ENCODE measurements at regions not wholly inside any gene's neighbourhood (a gene's known extent, or its start where the extent isn't known, plus 50 kb on each side); places are given as distances from the start of the nearest gene placed in this dataset.
A peak's percentile ranks its signal among the peaks of the same experiment; 100 is the strongest.

GRCh38 chr3:27945229-27945628, 223.1 kb upstream of the EOMES start:
- DNase-seq = no peak

GRCh38 chr3:27960133-27960532, 238.0 kb upstream of the EOMES start:
- DNase-seq = no peak

DNA sequence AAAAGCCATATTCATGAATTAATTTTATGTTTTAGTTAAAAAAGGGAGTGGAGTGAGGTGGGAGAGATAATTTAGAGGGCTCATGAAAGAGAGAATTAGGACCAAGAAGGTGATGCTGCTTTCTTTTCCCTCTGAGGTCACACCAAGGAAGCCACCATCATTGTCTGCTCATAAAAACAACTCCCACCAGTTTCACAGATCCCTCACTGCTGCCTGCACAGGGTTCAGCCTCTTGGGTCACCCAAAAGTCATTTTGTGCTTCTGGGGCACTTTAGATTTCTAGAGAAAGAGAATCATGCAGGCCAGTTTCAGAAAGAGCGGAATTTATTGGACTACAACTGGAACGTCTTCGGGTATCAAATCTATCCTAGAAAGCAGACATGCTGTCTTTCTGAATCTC, 241.4 kb upstream of the EOMES start:
- DNase-seq = no peak

GRCh38 chr3:27971600-27971999, 249.5 kb upstream of the EOMES start:
- no peak for DNase-seq

DNA sequence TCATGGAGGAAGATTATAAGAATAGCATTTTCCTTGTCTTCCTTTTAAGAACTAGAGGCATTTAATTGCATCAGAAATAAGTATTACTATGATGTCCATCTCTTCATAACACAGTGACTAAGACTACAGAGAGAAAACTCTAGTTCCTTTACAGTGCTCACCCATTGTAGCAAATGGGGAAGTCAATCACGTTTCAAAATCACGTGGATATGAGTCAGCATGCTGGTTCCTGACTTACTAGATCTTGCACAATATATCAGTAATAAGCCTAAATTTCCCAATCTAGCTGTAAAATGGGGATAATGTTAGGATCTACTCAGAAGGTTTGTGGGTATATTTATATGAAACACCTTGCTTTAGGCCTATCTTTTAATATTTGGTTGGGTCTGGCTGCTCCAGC, 254.8 kb upstream of the EOMES start:
- DNase-seq = peak; percentile 44

DNA sequence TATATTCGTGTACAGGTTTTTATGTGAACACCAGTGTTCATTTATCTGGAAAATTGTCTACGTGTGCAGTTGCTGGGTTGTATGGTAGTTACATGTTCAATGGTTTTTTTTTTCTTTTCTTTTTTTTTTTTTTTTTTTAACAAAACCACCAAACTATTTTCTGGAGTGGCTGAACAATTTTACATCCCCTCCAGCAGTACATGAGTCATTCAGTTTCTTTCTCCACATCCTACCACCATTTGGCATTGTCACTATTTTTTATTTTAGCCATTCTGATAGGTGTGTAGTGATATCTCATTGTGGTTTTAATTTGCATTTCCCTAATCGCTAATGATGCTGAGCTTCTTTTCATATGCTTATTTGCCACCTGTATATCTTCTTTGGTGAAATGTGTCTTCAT, 256.3 kb upstream of the EOMES start:
- no peak for DNase-seq

DNA sequence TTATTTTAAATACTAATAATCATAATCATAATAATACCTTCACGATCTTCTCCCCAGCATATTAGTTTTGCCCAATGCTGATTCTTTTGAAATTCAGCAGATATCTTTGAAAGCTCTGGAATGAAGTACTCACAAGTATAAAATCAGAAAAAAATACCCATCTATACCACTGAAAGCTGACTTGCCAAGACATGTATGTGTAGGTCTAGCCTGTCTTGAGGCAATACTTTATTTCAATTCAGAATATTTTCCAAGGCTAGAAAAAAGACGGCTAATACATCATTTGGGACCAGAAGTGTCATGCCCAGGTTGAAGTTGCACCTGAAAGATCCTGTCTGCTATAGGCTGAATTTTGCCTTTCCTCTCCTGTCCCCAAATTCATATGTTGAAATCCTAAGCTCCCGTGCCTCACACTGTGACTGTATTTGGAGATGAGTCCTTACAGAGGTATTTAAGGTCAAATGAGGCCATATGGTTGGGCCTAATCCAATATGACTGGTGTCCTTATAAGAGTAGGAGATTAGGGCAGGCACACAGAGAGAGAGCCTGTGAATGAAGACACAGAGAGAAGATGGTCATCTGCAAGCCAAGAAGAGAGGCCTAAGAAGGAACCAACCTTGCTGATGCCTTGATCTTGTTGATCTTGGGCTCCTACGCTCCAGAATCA, 255.9 kb upstream of the CMC1 start:
- DNase-seq = no peak

- DNase-seq = no peak
Measured at GRCh38 chr3:27986234-27986879, 255.1 kb upstream of the CMC1 start.

DNA sequence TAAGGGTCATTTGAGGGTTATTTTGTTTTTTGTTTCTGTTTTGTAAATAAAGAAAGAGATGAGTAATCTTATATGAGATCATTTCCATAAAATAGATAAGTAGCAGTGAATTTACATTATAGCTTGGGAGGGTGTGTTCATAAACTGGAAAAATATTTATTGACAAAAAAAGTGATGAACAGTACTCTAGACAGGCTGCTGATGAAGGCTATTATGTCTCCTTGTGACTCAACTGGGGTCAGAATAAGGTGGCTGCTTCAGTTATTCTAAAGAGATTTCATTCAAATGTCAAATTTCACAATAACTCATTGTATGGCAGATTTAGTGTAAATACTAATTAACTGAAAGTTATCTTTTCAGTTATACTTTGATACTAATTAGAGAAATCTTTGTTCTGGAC, 251.1 kb upstream of the CMC1 start:
- DNase-seq = no peak

- no peak for DNase-seq
Measured at GRCh38 chr3:27990837-27991236, 250.6 kb upstream of the CMC1 start.

- DNase-seq = no peak
Measured at GRCh38 chr3:27993051-27993450, 248.4 kb upstream of the CMC1 start.

GRCh38 chr3:28000608-28001007, 240.8 kb upstream of the CMC1 start:
- DNase-seq = no peak

GRCh38 chr3:28008235-28008634, 233.2 kb upstream of the CMC1 start:
- DNase-seq = no peak

GRCh38 chr3:28012830-28013229, 228.6 kb upstream of the CMC1 start:
- DNase-seq = no peak

GRCh38 chr3:28013864-28014473, 227.4 kb upstream of the CMC1 start:
- DNase-seq = no peak

- DNase-seq = no peak
Measured at GRCh38 chr3:28018925-28019718, 222.3 kb upstream of the CMC1 start.

- no peak for DNase-seq
Measured at GRCh38 chr3:28019740-28020139, 221.7 kb upstream of the CMC1 start.

DNA sequence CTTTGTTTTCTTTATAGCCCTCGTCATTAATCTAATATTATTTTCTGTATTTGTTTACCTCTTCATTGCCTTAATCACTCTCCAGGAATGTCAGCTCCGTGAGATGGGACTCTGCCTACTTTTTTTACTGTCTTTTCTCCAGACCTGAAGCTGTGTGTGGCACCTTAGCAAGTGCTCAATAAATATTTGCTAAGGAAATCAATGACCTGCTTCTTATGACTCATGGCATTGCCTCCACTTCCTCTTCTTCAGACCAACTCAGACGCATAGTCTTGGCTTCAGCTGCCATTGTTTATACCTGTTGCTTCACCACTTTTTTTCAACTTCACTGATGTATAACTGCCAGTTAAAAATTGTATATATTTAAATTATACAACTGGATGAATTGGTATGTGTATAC, 218.5 kb upstream of the CMC1 start:
- no peak for DNase-seq

- DNase-seq = no peak
Measured at GRCh38 chr3:28028554-28028953, 212.9 kb upstream of the CMC1 start.

DNA sequence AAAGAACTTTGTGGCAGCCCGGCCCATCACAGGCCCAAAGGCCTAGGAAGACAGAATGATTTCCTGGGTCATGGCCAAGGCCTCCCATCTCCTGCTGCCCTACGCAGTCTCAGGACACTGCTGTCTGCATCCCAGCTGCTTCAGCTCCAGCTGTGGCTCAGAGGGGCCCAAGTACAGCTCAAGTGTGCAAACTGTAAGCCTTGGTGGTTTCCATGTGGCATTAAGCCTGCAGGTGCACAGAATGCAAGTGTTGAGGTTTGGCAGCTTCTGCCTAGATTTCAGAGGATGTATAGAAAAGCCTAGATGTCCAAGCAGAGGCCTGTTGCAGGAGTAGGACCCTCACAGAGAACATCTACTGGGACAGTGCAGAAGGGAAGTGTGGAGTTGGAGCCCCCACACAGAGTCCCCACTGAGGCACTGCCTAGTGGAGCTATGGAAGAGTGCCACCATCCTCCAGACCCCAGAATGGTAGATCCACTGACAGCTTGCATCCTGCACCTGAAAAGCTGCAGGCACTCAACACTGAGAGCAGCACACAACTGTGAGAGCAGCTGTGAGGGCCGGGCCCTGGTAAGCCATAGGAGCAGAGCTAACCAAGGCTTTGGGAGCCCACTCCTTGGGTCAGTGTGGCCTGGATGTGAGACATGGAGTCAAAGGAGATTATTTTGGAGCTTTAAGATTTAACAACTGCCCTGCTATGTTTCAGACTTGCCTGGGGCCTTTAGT, 208.2 kb upstream of the CMC1 start:
- DNase-seq = no peak

DNA sequence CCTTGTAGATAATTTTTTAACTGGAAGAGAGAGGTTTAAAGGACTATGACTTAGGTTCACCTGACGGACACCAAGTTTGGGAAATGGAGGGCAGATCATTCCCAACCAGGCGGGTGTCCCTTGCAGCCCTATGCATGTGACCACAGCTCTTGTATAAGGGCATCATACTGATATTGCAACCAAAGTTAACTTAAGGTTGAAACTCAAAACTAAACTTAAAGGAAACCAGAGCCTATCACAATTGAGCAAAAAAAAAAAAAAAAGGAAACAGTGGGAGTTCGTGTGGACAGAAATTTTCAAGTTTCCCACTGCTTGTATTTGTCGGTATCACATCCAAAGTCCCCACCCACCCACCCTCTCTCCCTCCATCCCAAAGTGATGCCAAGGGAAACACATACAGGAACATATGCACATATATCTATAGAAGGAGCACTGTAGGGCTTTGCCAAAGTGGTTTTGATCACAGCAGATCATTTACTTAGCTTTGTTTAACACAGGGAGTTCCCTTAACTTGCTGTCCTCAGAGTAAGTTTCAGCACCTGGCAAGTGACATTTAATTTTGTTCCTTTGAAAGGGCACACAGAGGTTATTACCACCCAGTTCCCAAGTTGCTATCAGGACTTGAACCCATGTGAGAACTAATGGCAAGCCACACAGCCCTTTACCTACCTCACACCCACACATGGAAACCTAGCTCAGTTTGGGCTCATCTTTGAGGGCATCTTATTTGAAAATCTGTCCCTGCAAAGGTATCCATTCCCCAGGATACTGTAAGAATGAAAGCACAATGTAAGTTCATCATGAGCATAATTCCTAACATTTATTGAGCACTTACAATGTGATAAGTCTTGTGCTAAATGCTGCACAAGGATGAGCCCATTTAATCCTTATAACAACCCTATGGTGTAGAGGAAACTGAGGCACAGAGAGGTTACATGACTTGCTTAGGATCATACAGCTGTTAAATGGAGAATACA, 204.5 kb upstream of the CMC1 start:
- DNase-seq = no peak

DNA sequence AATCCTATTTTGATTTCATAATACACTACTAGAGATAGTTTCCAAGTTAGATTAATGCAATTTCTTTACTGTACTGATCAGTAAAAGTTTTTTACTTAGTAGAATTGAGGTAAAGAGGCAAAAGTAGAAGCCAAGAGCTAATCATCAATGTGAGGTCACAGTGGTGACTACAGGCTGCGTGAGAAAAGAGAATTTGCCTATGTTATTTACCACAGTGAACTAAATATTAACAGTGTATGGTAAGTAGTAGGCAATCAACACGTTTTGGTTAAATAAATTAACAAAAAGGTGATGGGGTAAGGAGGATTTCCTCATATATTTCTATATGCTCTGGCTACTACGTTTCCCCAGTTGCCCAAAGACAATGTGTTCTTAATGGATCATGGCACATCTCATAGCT, 202.2 kb upstream of the CMC1 start:
- no peak for DNase-seq
